ENCODE measurements at regions not wholly inside any gene's neighbourhood (a gene's known extent, or its start where the extent isn't known, plus 50 kb on each side); places are given as distances from the start of the nearest gene placed in this dataset.

DNA sequence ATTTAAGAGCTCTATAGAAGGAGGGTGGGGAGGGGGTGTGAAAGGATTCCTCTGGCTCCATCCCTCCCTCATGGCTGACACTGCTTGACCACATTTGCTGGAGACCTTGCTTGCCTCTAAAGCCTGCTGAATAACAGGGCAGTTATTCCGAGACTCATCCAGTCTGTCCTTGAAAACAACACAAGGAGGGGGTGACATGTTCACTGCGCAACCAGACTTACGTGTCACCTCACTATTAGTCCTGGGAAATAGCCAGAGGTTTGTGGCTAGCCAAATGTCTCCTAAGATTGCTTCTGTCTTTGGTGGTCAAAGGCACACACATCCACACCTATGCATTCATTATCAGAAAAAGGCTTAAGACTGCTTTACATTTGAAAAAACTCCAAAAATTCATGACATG is 256.2 kb upstream of the SKOR2 start:
- TF ChIP-seq, protein P1, sequence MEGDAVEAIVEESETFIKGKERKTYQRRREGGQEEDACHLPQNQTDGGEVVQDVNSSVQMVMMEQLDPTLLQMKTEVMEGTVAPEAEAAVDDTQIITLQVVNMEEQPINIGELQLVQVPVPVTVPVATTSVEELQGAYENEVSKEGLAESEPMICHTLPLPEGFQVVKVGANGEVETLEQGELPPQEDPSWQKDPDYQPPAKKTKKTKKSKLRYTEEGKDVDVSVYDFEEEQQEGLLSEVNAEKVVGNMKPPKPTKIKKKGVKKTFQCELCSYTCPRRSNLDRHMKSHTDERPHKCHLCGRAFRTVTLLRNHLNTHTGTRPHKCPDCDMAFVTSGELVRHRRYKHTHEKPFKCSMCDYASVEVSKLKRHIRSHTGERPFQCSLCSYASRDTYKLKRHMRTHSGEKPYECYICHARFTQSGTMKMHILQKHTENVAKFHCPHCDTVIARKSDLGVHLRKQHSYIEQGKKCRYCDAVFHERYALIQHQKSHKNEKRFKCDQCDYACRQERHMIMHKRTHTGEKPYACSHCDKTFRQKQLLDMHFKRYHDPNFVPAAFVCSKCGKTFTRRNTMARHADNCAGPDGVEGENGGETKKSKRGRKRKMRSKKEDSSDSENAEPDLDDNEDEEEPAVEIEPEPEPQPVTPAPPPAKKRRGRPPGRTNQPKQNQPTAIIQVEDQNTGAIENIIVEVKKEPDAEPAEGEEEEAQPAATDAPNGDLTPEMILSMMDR (IDR thresholded peaks at IDR 0.05; ENCODE audit: low read depth, low read length, poor library complexity, severe bottlenecking), result no peak
- TF ChIP-seq EZH2phosphoT487 (IDR thresholded peaks at IDR 0.05; ENCODE audit: borderline replicate concordance, low read length), result no peak

Data from DOHH2 (cell line).